ENCODE measurements at regions not wholly inside any gene's neighbourhood (a gene's known extent, or its start where the extent isn't known, plus 50 kb on each side); places are given as distances from the start of the nearest gene placed in this dataset.

GRCh38 chr16:59385491-59385890, 651.4 kb upstream of the GOT2 start:
- TF ChIP-seq SMARCC2 (IDR thresholded peaks at IDR 0.05), result no peak
- TF ChIP-seq ATRX (CRISPR knock-in tag; IDR thresholded peaks at IDR 0.05; ENCODE audit: borderline replicate concordance), result no peak
- TF ChIP-seq TAF1 (CRISPR knock-in tag; IDR thresholded peaks at IDR 0.05), result no peak
- no peak for TF ChIP-seq POLR2A (IDR thresholded peaks at IDR 0.05; ENCODE audit: insufficient read depth in 1 of 2, low read depth in 2 of 2, low read length in 2 of 2)
- no peak for TF ChIP-seq MTA3 (CRISPR knock-in tag; IDR thresholded peaks at IDR 0.05)
- no peak for TF ChIP-seq SMARCE1 (IDR thresholded peaks at IDR 0.05; ENCODE audit: borderline replicate concordance)
- TF ChIP-seq ZNF598 (CRISPR knock-in tag; IDR thresholded peaks at IDR 0.05; ENCODE audit: borderline replicate concordance), result no peak
- no peak for TF ChIP-seq ESRRA (CRISPR knock-in tag; IDR thresholded peaks at IDR 0.05; ENCODE audit: low read depth)
- no peak for TF ChIP-seq PREB (CRISPR knock-in tag; IDR thresholded peaks at IDR 0.05)

Data from HepG2 (cell line).